ENCODE measurements at regions not wholly inside any gene's neighbourhood (a gene's known extent, or its start where the extent isn't known, plus 50 kb on each side); places are given as distances from the start of the nearest gene placed in this dataset.

DNA sequence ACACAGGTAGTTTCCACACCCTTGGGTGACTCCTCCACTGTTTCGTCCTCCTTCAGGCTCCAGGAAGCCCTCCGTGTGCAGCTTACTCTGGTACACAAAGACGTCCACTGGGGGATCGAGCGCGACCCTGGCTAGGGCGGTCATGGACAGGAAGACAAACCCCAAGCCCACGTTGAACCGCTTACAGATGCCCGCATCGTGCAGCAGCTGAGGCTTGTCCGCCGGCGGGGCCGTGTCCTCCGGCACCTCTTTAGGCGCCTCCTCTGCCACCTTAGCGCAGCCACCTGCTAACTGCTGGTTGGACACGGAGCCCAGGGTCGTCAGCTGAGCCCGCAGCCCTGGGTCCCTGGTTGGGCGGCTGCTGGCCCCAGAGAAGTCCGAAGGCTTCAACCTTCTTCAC lies 309.0 kb upstream of the BTBD3 start:
- TF ChIP-seq, protein P1, sequence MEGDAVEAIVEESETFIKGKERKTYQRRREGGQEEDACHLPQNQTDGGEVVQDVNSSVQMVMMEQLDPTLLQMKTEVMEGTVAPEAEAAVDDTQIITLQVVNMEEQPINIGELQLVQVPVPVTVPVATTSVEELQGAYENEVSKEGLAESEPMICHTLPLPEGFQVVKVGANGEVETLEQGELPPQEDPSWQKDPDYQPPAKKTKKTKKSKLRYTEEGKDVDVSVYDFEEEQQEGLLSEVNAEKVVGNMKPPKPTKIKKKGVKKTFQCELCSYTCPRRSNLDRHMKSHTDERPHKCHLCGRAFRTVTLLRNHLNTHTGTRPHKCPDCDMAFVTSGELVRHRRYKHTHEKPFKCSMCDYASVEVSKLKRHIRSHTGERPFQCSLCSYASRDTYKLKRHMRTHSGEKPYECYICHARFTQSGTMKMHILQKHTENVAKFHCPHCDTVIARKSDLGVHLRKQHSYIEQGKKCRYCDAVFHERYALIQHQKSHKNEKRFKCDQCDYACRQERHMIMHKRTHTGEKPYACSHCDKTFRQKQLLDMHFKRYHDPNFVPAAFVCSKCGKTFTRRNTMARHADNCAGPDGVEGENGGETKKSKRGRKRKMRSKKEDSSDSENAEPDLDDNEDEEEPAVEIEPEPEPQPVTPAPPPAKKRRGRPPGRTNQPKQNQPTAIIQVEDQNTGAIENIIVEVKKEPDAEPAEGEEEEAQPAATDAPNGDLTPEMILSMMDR (IDR thresholded peaks at IDR 0.05; ENCODE audit: insufficient read depth, low read length), result no peak
- no peak overlapping the region for H3K4me3 ChIP-seq (ENCODE audit: low read depth, low read length)
- DNase-seq (ENCODE audit: low read depth), result no peak

GRCh38 chr20:11624704-11625103 lies 293.0 kb upstream of the BTBD3 start:
- no peak for DNase-seq (ENCODE audit: low read depth)
- TF ChIP-seq, protein P1 (IDR thresholded peaks at IDR 0.05; ENCODE audit: insufficient read depth, low read length), result no peak
- H3K4me3 ChIP-seq (ENCODE audit: low read depth, low read length), result no peak overlapping the region

DNA sequence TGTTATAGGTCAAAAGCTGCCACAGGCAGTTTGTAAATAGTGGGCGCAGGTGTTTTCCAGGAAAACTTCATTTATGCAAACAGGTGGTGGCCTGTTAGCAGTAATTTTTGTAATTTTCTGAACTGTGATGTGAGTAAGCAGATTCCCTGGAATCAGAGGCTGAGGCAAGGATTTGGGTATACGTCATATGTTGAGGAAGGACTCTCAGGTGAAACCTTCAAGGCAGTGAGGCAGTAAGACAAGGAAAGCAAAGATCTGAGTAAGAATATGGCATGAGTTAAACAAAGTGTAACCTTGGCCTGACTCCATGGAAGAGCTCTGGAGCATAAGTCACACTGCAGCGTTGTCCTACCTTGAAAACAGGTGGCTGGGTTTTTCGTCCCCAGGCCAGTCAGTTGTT lies 291.1 kb upstream of the BTBD3 start:
- TF ChIP-seq, protein P1 (IDR thresholded peaks at IDR 0.05; ENCODE audit: insufficient read depth, low read length), result no peak
- no peak for DNase-seq (ENCODE audit: low read depth)

GRCh38 chr20:11642866-11643265 lies 274.8 kb upstream of the BTBD3 start:
- DNase-seq (ENCODE audit: low read depth), result no peak
- TF ChIP-seq, protein P1 (IDR thresholded peaks at IDR 0.05; ENCODE audit: insufficient read depth, low read length), result no peak
- no peak overlapping the region for H3K4me3 ChIP-seq (ENCODE audit: low read depth, low read length)

More for the DNA sequence above, 291.1 kb upstream of the BTBD3 start:
- no peak overlapping the region for H3K4me3 ChIP-seq (ENCODE audit: low read depth, low read length)

DNA sequence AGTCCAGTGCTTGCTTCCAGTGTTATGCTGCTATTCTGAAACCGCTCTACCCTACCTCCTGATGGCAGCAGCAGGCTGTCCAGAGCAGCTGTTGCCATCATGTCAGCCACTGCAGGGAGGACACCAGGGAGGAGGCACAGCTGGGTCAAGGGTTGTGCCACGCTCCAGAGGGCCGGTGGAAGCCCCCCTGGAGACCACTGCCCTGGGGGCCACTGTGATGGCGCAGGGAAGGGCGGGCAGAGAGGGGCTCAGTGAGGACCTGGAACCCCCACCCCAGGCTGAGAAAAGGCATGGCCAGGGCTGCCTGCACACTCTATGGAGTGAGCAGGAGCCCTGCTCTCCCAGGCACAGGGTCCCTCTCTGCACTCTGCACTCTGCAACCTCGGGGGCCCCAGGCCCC lies 271.3 kb upstream of the BTBD3 start:
- no peak for DNase-seq (ENCODE audit: low read depth)
- no peak overlapping the region for H3K4me3 ChIP-seq (ENCODE audit: low read depth, low read length)
- TF ChIP-seq, protein P1 (IDR thresholded peaks at IDR 0.05; ENCODE audit: insufficient read depth, low read length), result no peak

DNA sequence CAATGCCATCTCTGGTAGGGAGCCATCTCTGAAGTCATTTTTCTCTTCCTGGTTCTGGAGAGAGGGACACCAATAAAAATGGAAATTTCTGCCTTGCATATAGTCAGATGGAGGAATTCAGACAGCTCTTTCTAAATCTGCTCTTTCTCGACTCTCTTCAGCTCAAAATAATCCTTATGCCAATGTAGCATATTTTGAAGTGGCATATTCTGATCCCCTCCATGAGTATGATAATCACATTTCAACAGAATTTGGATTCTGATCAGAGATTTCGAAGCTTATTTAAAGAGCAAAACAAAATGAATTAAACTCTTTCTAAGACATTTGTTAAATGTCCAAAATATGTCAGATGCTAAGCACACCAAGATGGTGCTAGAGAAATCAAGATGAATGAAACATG lies 267.1 kb upstream of the BTBD3 start:
- TF ChIP-seq, protein P1 (IDR thresholded peaks at IDR 0.05; ENCODE audit: insufficient read depth, low read length), result no peak
- DNase-seq (ENCODE audit: low read depth), result no peak

DNA sequence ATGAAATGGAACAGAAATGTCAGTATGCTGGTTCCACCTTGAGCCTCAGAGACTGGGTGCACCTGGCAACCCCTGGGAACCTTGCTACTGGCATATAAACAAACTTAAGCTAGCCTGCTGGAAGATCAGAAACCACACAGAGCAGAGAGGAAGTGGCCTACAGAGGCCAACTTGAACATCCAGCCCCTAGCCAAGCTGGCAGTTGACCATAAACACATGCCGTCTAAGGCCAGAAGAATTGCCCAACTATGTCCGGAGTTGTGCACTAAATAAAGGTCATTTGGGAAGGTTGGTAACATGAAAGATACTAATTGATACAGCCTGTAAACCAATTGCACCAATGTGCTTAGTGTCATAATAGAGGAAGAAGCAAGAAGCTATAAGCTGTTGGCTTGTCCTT lies 266.6 kb upstream of the BTBD3 start:
- TF ChIP-seq, protein P1 (IDR thresholded peaks at IDR 0.05; ENCODE audit: insufficient read depth, low read length), result no peak
- no peak for DNase-seq (ENCODE audit: low read depth)
- H3K4me3 ChIP-seq (ENCODE audit: low read depth, low read length), result no peak overlapping the region

More for the DNA sequence above, 267.1 kb upstream of the BTBD3 start:
- H3K4me3 ChIP-seq (ENCODE audit: low read depth, low read length), result no peak overlapping the region

Data from fibroblast of the aortic adventitia (primary cell).